H9 (cell line): ENCODE measurements at regions not wholly inside any gene's neighbourhood (a gene's known extent, or its start where the extent isn't known, plus 50 kb on each side); places are given as distances from the start of the nearest gene placed in this dataset.
A peak's percentile ranks its signal among the peaks of the same experiment; 100 is the strongest.

Source experiments
- DNase-seq: peaks from one replicate; pipeline ENCODE4 v3.0.0-alpha.2; 2017
- H2AFZ ChIP-seq: one replicate; pipeline ENCODE4 v1.6.1; 2013; ENCODE audit warnings: mild to moderate bottlenecking, low read length, control low read depth, moderate library complexity
- H2AK5ac ChIP-seq: 2 replicates; pipeline ENCODE4 v1.6.1; 2013; ENCODE audit warnings: low read length, control low read depth, mixed read lengths; ENCODE audit not compliant: insufficient read length
- H2BK120ac ChIP-seq: one replicate; pipeline ENCODE4 v1.6.1; 2013; ENCODE audit warnings: low read depth, mild to moderate bottlenecking, low read length, control low read depth, inconsistent platforms; ENCODE audit not compliant: poor library complexity, severe bottlenecking
- H2BK12ac ChIP-seq: 2 replicates; pipeline ENCODE4 v1.6.1; 2013; ENCODE audit warnings: low read length, control low read depth, mixed read lengths, low read depth; ENCODE audit not compliant: insufficient read length
- H2BK15ac ChIP-seq: 2 replicates; pipeline ENCODE4 v1.6.1; 2013; ENCODE audit warnings: low read depth, low read length, control low read depth
- H2BK20ac ChIP-seq: one replicate; pipeline ENCODE4 v1.6.1; 2013; ENCODE audit warnings: low read depth, mild to moderate bottlenecking, low read length, control low read depth, inconsistent platforms; ENCODE audit not compliant: poor library complexity, severe bottlenecking
- H2BK5ac ChIP-seq: 2 replicates; pipeline ENCODE4 v1.6.1; 2013; ENCODE audit warnings: low read length, control low read depth, mixed read lengths; ENCODE audit not compliant: insufficient read length
- H3K14ac ChIP-seq: 2 replicates; pipeline ENCODE4 v1.6.1; 2013; ENCODE audit warnings: low read length, control low read depth; ENCODE audit not compliant: insufficient read depth
- H3K18ac ChIP-seq: 2 replicates; pipeline ENCODE4 v1.6.1; 2013; ENCODE audit warnings: low read depth, mild to moderate bottlenecking, mixed read lengths, low read length, control low read depth; ENCODE audit not compliant: insufficient read length
- H3K23ac ChIP-seq: 2 replicates; pipeline ENCODE4 v1.6.1; 2013; ENCODE audit warnings: low read length, control low read depth, mixed read lengths, low read depth; ENCODE audit not compliant: insufficient read length
- H3K23me2 ChIP-seq: 2 replicates; pipeline ENCODE4 v1.6.1; 2013; ENCODE audit warnings: low read depth, mild to moderate bottlenecking, mixed read lengths, low read length, control low read depth; ENCODE audit not compliant: insufficient read length, poor library complexity, severe bottlenecking
- H3K27ac ChIP-seq: 2 replicates; pipeline ENCODE4 v1.5.1; 2013; ENCODE audit warnings: low read length, control low read depth, mixed read lengths, low read depth; ENCODE audit not compliant: insufficient read length
- H3K27me3 ChIP-seq: 2 replicates; pipeline ENCODE4 v1.6.1; 2013; ENCODE audit warnings: low read length, control low read depth, inconsistent platforms; ENCODE audit not compliant: insufficient read depth
- H3K4ac ChIP-seq: 2 replicates; pipeline ENCODE4 v1.6.1; 2013; ENCODE audit warnings: low read depth, mild to moderate bottlenecking, control low read depth, inconsistent platforms, low read length, moderate library complexity
- H3K4me1 ChIP-seq: 2 replicates; pipeline ENCODE4 v1.6.1; 2013; ENCODE audit warnings: low read length, control low read depth, inconsistent platforms; ENCODE audit not compliant: insufficient read depth
- H3K4me2 ChIP-seq: 2 replicates; pipeline ENCODE4 v1.6.1; 2013; ENCODE audit warnings: low read length, control low read depth, mixed read lengths; ENCODE audit not compliant: insufficient read length, insufficient read depth
- H3K56ac ChIP-seq: 2 replicates; pipeline ENCODE4 v1.6.1; 2013; ENCODE audit warnings: low read depth, mild to moderate bottlenecking, mixed read lengths, low read length, control low read depth; ENCODE audit not compliant: insufficient read length
- H3K79me1 ChIP-seq: 2 replicates; pipeline ENCODE4 v1.6.1; 2013; ENCODE audit warnings: low read depth, mild to moderate bottlenecking, moderate library complexity, low read length, control low read depth, inconsistent platforms; ENCODE audit not compliant: insufficient read depth, poor library complexity, severe bottlenecking
- H3K79me2 ChIP-seq: 2 replicates; pipeline ENCODE4 v1.6.1; 2013; ENCODE audit warnings: low read length, control low read depth, inconsistent platforms; ENCODE audit not compliant: insufficient read depth
- H3K9ac ChIP-seq: 2 replicates; pipeline ENCODE4 v1.6.1; 2013; ENCODE audit warnings: low read length, control low read depth, mixed read lengths; ENCODE audit not compliant: insufficient read length; ENCODE audit errors: extremely low read depth
- H3K9me3 ChIP-seq: one replicate; pipeline ENCODE4 v1.6.1; 2013; ENCODE audit warnings: low read depth, low read length, inconsistent platforms; ENCODE audit not compliant: control insufficient read depth
- H3T11ph ChIP-seq: one replicate; pipeline ENCODE4 v1.6.1; 2013; ENCODE audit warnings: mild to moderate bottlenecking, low read length, control low read depth, inconsistent platforms
- H4K20me1 ChIP-seq: one replicate; pipeline ENCODE4 v1.6.1; 2013; ENCODE audit not compliant: control insufficient read depth, insufficient read length, insufficient read depth
- H4K5ac ChIP-seq: 2 replicates; pipeline ENCODE4 v1.6.1; 2013; ENCODE audit warnings: low read depth, mild to moderate bottlenecking, mixed read lengths, low read length, control low read depth; ENCODE audit not compliant: insufficient read length
- H4K8ac ChIP-seq: replicated peaks from 2 replicates; pipeline ENCODE4 v1.6.1; 2013; ENCODE audit warnings: low read length, control low read depth, mixed read lengths, low read depth; ENCODE audit not compliant: insufficient read length
- H4K91ac ChIP-seq: 2 replicates; pipeline ENCODE4 v1.6.1; 2013; ENCODE audit warnings: low read depth, mild to moderate bottlenecking, moderate library complexity, mixed read lengths, low read length, control low read depth; ENCODE audit not compliant: insufficient read length
- H3K27ac Mint-ChIP-seq, 3 experiments: 2 replicates in 2 of 3; 3 replicates in 1 of 3; pipeline ENCODE4 v1.8.0; 2020 to 2021; ENCODE audit warnings: mixed read lengths in 3 of 3, mild to moderate bottlenecking in 1 of 3, moderate library complexity in 1 of 3
- H3K27me3 Mint-ChIP-seq: 2 replicates; pipeline ENCODE4 v1.8.0; 2021; ENCODE audit warnings: low read depth, mild to moderate bottlenecking, moderate library complexity, mixed read lengths
- H3K36me3 Mint-ChIP-seq, 3 experiments: 2 replicates in 2 of 3; 3 replicates in 1 of 3; pipeline ENCODE4 v1.8.0; 2020 to 2021; ENCODE audit warnings: low read depth in 3 of 3, mixed read lengths in 3 of 3; ENCODE audit not compliant: insufficient read depth in 1 of 3
- H3K4me1 Mint-ChIP-seq, 2 experiments: 2 replicates each; pipeline ENCODE4 v1.8.0; 2020; ENCODE audit warnings: mixed read lengths in 2 of 2
- H3K4me3 Mint-ChIP-seq, 2 experiments: 2 replicates in 1 of 2; 3 replicates in 1 of 2; pipeline ENCODE4 v1.8.0; 2020 to 2021; ENCODE audit warnings: mild to moderate bottlenecking in 2 of 2, mixed read lengths in 2 of 2, moderate library complexity in 1 of 2
- H3K9me3 Mint-ChIP-seq, 2 experiments: 2 replicates in 1 of 2; 3 replicates in 1 of 2; pipeline ENCODE4 v1.8.0; 2020; ENCODE audit warnings: mild to moderate bottlenecking in 2 of 2, mixed read lengths in 2 of 2, moderate library complexity in 1 of 2
- CTCF ChIP-seq: fragments of 200-600 bp; sonication (generic); conservative IDR thresholded peaks from 3 replicates; pipeline ENCODE4 v1.8.0; 2021; ENCODE audit warnings: antibody characterized with exemption, mild to moderate bottlenecking
- WGBS: extraction: QIAGEN DNeasy Blood & Tissue Kit; methylation state at CpG from one replicate; pipeline ENCODE4 v1.1.7; 2013; ENCODE audit warnings: missing lambda C conversion rate, low lambda C conversion rate, mixed read lengths; ENCODE audit not compliant: insufficient read length; ENCODE audit errors: extremely low coverage; 5-methylcytosine and 5-hydroxymethylcytosine counted together

GRCh38 chrX:137425273-137425902 is 140.5 kb upstream of the ZIC3 start:
- peaks cover 95% of the 10 kb centered on the region for H3K27me3 Mint-ChIP-seq
- peaks cover 37% of the 10 kb centered on the region for H3K23me2 ChIP-seq
- no peaks in the 10 kb centered on the region; a peak in 2 of 7 replicates for H3K36me3 Mint-ChIP-seq
- no peak overlapping the region for H2BK12ac ChIP-seq
- H4K91ac ChIP-seq: no peak overlapping the region
- H3K79me1 ChIP-seq: no peaks in the 10 kb centered on the region
- H2BK5ac ChIP-seq: no peak overlapping the region
- no peak overlapping the region for H2AFZ ChIP-seq
- H3K79me2 ChIP-seq: no peaks in the 10 kb centered on the region
- H2BK15ac ChIP-seq: no peak overlapping the region
- H3K27ac Mint-ChIP-seq: no peak overlapping the region
- H3K18ac ChIP-seq: no peak overlapping the region
- H3K56ac ChIP-seq: no peak overlapping the region
- peaks cover 0 to 52% of the 10 kb centered on the region in 2 experiments; a peak in 2 of 5 replicates for H3K9me3 Mint-ChIP-seq
- no peak overlapping the region for H3K23ac ChIP-seq
- no peak overlapping the region for H2BK120ac ChIP-seq
- no peak for DNase-seq
- H4K20me1 ChIP-seq: no peaks in the 10 kb centered on the region
- WGBS: no CpG with 5 or more reads among the region's 25 CpGs
- H3T11ph ChIP-seq: no peak overlapping the region
- H4K5ac ChIP-seq: no peak overlapping the region
- no peak overlapping the region for H2BK20ac ChIP-seq
- no peak overlapping the region for H2AK5ac ChIP-seq
- peak overlapping the region; percentile 75 for H3K4me2 ChIP-seq
- H4K8ac ChIP-seq: no peak overlapping the region
- TF ChIP-seq CTCF: no peak
- H3K27me3 ChIP-seq: peaks cover 32% of the 10 kb centered on the region
- H3K4me1 ChIP-seq: peaks cover 3% of the 10 kb centered on the region; the same call in 1 of the 2 replicates
- H3K4me1 Mint-ChIP-seq: peaks cover 23 to 36% of the 10 kb centered on the region in 2 experiments
- H3K4ac ChIP-seq: no peak overlapping the region
- H3K4me3 Mint-ChIP-seq: peak overlapping the region; percentile 63 to 84
- no peak overlapping the region for H3K27ac ChIP-seq
- H3K9ac ChIP-seq: no peak overlapping the region
- H3K9me3 ChIP-seq: no peaks in the 10 kb centered on the region
- no peak overlapping the region for H3K14ac ChIP-seq
